Fibroblast of pulmonary artery (primary cell): ENCODE measurements at regions not wholly inside any gene's neighbourhood (a gene's known extent, or its start where the extent isn't known, plus 50 kb on each side); places are given as distances from the start of the nearest gene placed in this dataset.

Experiments
- DNase-seq: peaks from one replicate; pipeline ENCODE4 v3.0.0-alpha.2; 2010; ENCODE audit warnings: low read depth
- H3K4me3 ChIP-seq: replicated peaks from 2 replicates; pipeline ENCODE4 v1.5.1; 2011; ENCODE audit warnings: low read depth, mild to moderate bottlenecking, control low read depth, low read length, moderate library complexity
- TF ChIP-seq, protein P1 (sequence below): IDR thresholded peaks from 2 replicates; pipeline ENCODE4 v1.5.1; 2011; ENCODE audit warnings: mild to moderate bottlenecking, control low read depth, low read length, inconsistent platforms; ENCODE audit errors: missing control alignments

DNA sequence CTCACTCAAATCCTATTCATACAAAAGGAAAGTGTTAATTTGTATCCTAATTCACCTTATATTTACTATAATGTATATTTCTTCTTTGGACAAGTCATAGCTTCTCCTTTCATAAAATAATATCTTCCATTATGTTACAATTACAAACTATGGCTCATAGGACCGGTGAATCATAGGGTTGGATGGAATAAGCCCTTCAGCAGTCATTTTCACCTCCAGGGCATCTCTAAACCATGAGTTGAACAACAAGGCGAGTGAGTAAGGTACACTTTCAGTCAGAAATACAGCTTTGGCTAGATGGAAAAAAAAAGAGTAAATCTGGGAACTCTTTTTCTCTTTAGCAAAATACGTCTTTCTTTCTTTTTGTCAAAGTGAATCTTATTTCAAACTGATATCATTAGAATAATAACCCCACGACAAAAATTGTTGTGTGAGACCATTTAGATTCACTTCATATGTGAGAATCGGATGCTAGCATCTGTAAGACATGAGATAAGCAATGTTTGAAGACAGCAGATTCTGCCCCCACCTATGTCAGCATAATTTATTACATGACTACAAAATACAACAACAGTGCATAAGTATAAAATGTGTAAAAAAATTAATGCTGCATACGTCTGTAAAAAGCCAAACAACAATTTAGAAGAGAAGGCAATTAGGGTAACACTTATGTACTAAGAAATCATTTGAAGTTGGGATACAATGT is 184.4 kb upstream of the SLC38A2 start:
- H3K4me3 ChIP-seq, result no peak overlapping the region
- TF ChIP-seq, protein P1, sequence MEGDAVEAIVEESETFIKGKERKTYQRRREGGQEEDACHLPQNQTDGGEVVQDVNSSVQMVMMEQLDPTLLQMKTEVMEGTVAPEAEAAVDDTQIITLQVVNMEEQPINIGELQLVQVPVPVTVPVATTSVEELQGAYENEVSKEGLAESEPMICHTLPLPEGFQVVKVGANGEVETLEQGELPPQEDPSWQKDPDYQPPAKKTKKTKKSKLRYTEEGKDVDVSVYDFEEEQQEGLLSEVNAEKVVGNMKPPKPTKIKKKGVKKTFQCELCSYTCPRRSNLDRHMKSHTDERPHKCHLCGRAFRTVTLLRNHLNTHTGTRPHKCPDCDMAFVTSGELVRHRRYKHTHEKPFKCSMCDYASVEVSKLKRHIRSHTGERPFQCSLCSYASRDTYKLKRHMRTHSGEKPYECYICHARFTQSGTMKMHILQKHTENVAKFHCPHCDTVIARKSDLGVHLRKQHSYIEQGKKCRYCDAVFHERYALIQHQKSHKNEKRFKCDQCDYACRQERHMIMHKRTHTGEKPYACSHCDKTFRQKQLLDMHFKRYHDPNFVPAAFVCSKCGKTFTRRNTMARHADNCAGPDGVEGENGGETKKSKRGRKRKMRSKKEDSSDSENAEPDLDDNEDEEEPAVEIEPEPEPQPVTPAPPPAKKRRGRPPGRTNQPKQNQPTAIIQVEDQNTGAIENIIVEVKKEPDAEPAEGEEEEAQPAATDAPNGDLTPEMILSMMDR, result no peak
- DNase-seq, result peak; percentile 66

- peak; percentile 93 for DNase-seq
- TF ChIP-seq, protein P1, result no peak
- no peak overlapping the region for H3K4me3 ChIP-seq
These were observed 183.6 kb upstream of the SLC38A2 start for GRCh38 chr12:46556105-46556559.

GRCh38 chr12:46555406-46555852 is 182.9 kb upstream of the SLC38A2 start:
- TF ChIP-seq, protein P1, result no peak
- DNase-seq, result peak; percentile 85
- no peak overlapping the region for H3K4me3 ChIP-seq

DNA sequence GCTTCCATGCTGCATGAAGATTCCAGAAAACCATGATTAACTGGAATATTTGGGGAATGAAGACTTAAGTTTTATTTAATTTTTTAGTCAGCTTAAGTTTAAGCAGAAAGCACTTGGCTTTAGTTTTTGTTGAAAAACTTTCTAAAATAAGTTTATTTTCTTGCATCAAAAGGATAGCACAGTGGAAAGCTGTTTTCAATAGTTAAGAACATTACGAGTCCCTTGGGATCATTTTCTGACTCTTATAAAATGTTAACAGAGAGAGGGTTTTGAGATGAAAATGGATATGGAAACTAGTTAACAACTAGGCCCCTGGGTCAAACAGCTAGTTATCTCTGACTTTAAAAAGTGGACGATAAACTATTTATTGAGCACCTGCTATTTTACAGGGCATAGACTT is 181.9 kb upstream of the SLC38A2 start:
- H3K4me3 ChIP-seq, result no peak overlapping the region
- TF ChIP-seq, protein P1, result no peak
- no peak for DNase-seq

- TF ChIP-seq, protein P1, result no peak
- DNase-seq, result no peak
- no peak overlapping the region for H3K4me3 ChIP-seq
These were observed 181.3 kb upstream of the SLC38A2 start for GRCh38 chr12:46553911-46554310.

DNA sequence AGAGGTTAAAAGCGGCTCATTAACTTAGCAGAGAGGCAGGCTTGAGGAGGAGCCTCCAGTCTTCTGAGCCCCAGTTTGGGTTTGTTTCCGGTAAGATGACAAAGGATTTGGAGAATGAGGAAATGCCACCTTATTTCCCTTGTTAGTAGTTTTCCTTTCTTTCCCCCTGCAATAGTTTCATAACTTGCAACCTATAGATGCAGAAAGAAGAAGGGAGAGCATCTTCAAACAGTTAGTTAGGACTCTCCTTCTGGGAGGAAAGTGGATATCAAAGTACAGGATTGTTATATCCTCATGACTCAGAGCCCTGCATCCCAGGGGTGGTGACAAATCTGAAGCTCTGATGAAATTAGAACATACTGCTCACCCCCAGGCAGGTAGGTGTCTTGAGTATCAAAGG is 180.7 kb upstream of the SLC38A2 start:
- DNase-seq, result peak; percentile 58

More for the DNA sequence above, 180.7 kb upstream of the SLC38A2 start:
- TF ChIP-seq, protein P1, result no peak
- H3K4me3 ChIP-seq, result no peak overlapping the region
